GM21723 (cell line): ENCODE measurements at regions not wholly inside any gene's neighbourhood (a gene's known extent, or its start where the extent isn't known, plus 50 kb on each side); places are given as distances from the start of the nearest gene placed in this dataset.

ENCODE experiments used
- ATAC-seq: cut with Tn5 transposase; IDR thresholded peaks from one replicate; pipeline ENCODE4 v1.9.1; 2021; ENCODE audit warnings: mild to moderate bottlenecking, moderate library complexity; ENCODE audit not compliant: unreplicated experiment

- ATAC-seq = no peak
Observed at GRCh38 chr1:58154256-58154655, 392.3 kb downstream of the OMA1 start.

- ATAC-seq = no peak
Observed at GRCh38 chr1:58152697-58153096, 393.8 kb downstream of the OMA1 start.

GRCh38 chr1:58149271-58149812 lies 397.2 kb downstream of the OMA1 start:
- no peak for ATAC-seq

GRCh38 chr1:58144698-58145270 lies 401.7 kb downstream of the OMA1 start:
- no peak for ATAC-seq

- no peak for ATAC-seq
Observed at GRCh38 chr1:58143972-58144697, 402.4 kb downstream of the OMA1 start.

- no peak for ATAC-seq
Observed at GRCh38 chr1:58136387-58136786, 410.1 kb downstream of the OMA1 start.

- ATAC-seq = no peak
Observed at GRCh38 chr1:58135821-58136321, 410.7 kb downstream of the OMA1 start.

- ATAC-seq = no peak
Observed at GRCh38 chr1:58133562-58133961, 413.0 kb downstream of the OMA1 start.

GRCh38 chr1:58123051-58123450 lies 423.5 kb downstream of the OMA1 start:
- ATAC-seq = no peak

- no peak for ATAC-seq
Observed at GRCh38 chr1:58119971-58120370, 426.6 kb downstream of the OMA1 start.

GRCh38 chr1:58116284-58116683 lies 430.2 kb downstream of the OMA1 start:
- ATAC-seq = no peak

GRCh38 chr1:58109646-58110200 lies 436.8 kb downstream of the OMA1 start:
- no peak for ATAC-seq

- ATAC-seq = no peak
Observed at GRCh38 chr1:58108783-58109182, 437.7 kb downstream of the OMA1 start.

- peak; percentile 67 for ATAC-seq
Observed at GRCh38 chr1:58107943-58108342, 438.6 kb downstream of the OMA1 start.

- peak; percentile 66 for ATAC-seq
Observed at GRCh38 chr1:58104960-58105359, 441.6 kb downstream of the OMA1 start.

- ATAC-seq = no peak
Observed at GRCh38 chr1:58096714-58097113, 449.8 kb downstream of the OMA1 start.

- no peak for ATAC-seq
Observed at GRCh38 chr1:58095183-58095582, 451.3 kb downstream of the OMA1 start.

- no peak for ATAC-seq
Observed at GRCh38 chr1:58094221-58094620, 452.3 kb downstream of the OMA1 start.

- ATAC-seq = no peak
Observed at GRCh38 chr1:58090640-58091039, 455.9 kb downstream of the OMA1 start.

GRCh38 chr1:58089898-58090534 lies 456.5 kb downstream of the OMA1 start:
- ATAC-seq = no peak

GRCh38 chr1:58084266-58084665 lies 462.3 kb downstream of the OMA1 start:
- no peak for ATAC-seq
